ENCODE measurements at regions not wholly inside any gene's neighbourhood (a gene's known extent, or its start where the extent isn't known, plus 50 kb on each side); places are given as distances from the start of the nearest gene placed in this dataset.

DNA sequence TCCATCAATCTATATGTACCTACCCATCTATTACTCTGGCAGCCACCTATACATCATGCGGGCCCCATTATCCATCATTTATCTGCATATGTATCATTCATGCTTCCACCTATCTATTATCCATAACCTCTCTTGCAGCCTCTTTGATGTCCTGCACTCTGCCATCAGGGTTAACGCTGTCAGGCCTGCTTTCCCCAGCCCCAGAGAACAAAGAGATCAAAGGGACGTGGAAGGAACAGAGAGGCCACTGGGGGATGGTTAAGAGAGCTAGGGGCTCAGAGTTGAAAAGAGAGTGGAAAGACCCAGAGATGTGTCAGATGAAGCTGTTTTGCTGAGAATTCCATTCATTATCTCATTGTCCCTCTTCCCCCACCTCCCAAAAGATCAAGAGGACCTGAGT lies 67.3 kb upstream of the CCDC167 start:
- TF ChIP-seq CTCF (IDR thresholded peaks at IDR 0.05 in 4 of 5, conservative IDR thresholded peaks at IDR 0.05 in 1 of 5) (no peak), POLR2A (IDR thresholded peaks at IDR 0.05) (no peak)

Data from gastrocnemius medialis (tissue), 4 donors.